ENCODE measurements at regions not wholly inside any gene's neighbourhood (a gene's known extent, or its start where the extent isn't known, plus 50 kb on each side); places are given as distances from the start of the nearest gene placed in this dataset.

DNA sequence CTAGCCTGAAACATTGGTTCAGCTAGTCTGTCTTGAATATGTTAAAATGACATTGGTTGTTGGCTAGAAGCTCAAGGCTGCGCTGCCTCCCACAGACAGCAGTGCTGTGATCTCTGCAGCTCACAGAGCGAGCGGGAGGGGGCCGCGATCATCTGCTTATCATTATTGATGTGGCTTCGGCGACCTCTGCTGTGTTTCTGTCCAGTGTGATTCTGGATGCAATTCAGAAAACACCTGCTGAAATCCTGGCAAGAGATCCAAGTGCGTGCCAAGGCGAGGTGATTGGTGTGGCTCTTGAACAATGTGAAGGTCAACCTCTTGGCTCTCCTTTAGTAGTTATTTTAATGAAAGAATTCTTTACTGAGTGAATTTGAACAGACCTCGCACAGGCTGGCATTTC is 142.3 kb upstream of the SASH1 start:
- no peak for DNase-seq (ENCODE audit: low read depth, low spot score)

DNA sequence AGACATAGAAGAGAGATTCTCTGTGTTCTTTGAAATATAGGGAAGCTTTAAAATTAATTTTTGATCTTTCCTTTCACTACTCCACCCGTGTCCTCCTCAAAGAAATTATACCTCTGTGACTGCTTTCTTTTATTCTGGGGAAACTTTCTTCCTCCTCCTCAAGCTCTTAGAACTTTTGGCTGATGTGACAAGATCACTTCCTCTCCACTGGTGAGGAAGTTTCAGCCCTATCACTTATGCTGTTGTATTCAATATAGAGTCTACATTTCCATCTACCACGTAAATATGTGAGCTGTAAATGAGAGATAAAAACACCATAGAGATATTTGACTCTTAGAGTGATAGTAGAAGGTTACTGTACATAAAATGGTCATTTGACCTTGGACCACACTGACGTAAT is 141.9 kb upstream of the SASH1 start:
- no peak for DNase-seq (ENCODE audit: low read depth, low spot score)

DNA sequence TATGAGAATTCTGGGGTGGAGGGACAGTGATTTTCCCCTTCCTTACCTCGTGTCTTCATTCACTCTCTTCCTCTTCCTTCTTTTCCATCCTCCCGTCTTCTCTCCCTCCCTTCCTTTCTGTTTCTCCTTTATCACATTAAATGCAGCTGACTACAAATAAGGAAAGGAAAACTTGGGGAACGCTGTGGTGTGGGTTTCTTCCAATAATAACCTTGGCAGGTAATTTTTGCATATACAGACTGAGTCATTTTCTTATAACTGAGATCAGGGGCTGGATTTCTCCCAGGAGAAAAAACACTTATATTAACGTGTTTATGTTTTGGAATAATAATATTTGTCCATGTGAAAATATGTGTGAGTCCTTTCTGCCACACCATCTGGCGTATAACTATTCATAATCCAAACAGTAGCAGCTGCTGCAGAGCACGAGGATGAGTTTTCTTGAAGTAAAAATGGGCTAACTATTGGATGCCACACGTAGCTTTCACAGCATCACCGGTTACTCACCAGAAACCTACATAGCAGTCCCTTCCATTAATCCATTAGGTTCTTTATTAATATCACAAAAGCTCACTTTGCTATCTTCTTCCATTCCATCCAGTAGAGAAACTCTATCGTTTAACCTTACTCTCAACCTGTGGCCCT is 139.2 kb upstream of the SASH1 start:
- no peak for DNase-seq (ENCODE audit: low read depth, low spot score)

DNA sequence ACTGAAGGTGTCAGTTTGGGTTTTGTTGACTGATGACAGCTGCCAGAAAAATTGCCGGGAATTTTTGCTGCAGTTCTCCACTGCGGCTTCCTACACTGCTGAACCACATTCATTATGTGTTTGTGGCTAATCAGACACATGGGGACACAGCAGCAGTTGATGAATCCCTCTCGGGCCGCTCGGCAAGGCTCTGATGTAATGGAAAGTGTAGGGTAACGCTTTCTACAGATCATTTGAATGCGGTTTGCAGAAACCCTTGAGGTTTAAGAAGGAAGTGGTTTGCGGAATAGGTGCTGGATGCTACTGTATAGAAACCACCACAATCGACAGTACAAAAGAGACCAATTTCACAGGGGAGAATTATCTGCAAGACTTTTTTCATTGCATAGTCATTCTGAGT is 138.7 kb upstream of the SASH1 start:
- no peak for DNase-seq (ENCODE audit: low read depth, low spot score)

DNA sequence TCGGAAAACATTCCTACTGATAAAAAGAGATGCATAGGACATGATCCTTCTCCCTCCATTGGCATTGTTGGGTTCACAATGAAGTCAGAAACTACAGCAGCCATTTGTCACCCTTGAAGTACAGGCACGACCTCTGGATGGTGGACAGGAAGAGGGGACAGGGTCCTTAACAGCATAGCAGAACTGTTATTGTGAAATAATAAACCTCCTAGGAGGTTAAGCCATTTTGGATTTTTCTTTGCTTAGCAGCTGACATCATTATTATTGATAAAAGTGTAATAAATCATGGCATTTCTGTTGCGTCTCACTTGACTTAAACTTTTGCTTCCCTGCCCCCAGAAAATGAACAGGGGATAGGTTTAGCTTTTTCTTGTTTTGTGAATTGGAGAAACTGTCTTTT is 134.3 kb upstream of the SASH1 start:
- no peak for DNase-seq (ENCODE audit: low read depth, low spot score)

DNA sequence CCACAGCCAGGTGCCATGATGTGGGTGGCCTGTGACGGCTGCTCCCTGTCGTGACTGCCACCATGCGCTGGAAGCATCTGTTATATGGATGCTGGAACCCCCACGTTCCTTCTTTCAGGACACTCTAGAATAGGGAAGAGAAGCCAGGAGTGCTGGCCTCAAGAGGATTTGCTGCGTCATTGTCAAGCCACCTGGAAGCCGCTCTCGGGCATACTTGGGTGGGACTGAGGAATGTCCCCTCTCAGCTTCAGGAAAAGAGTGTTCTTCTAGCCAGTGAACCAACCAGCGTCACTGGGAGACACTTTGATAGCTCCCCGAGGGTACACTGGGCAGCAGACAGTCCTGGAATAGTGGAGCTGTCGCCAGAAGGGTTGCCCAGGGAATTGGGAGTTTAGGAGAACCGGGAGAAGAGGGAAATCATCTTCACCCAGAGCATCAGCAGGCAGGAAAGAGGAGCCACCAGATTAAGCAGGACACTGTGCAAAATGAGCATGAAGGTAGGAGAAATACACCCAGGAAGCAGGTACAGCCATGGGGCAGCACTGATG is 130.8 kb upstream of the SASH1 start:
- DNase-seq (ENCODE audit: low read depth, low spot score) = no peak

DNA sequence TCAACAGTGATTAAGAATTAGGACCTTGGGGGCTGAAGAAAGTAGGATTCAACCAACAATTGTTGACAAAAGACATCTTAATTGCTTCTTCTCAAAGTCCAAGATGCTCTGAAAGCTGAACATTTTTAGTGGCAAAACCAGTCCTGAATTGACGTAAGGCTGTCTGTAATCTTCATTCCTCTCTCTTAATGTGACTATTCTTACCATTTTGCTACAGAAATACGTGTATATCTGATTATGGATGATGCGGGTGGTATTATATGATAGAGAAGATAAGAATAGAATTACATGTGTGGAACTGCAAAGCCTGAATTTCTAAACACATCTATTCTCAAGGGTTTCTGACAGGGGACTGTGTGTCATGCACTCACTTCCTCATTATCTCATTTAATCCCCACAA is 130.3 kb upstream of the SASH1 start:
- no peak for DNase-seq (ENCODE audit: low read depth, low spot score)

DNA sequence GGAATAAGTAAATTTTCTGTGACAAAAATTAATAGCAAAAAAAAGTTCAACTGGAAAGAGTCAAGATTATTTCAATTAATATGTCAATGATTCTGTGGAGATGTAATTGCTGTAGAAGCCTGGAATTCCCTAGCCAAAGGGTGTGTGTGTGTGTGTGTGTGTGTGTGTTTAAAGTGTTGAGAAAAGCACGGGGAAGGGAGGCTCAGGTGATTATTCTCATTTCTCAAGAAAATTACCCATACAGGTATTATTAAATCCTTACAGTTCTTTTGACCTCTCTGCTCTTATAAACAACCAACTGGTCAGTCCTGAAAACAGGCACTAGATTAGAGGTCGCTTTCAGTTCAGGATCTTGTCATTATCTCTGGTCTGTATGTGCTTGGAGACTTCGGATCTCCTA is 129.3 kb upstream of the SASH1 start:
- DNase-seq (ENCODE audit: low read depth, low spot score) = no peak

DNA sequence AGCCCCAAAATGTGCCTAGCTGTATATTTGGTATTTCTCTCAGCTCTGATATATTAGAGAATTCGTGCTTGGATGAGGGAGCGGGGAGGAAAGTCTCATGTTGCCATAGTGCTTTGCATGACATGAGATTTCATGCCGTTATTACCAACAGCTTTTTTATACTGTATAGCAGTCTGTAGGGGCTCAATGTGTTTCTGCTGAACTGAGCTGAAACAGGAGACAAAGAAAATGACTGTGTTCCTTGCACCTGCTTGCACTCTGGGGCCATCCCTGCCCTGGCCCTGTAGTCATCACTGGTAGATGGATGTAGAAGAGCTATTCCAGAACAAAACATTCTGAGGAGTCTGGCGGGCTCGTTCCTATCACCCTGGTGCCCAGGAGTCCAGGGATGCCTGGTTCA is 128.0 kb upstream of the SASH1 start:
- DNase-seq (ENCODE audit: low read depth, low spot score) = no peak

DNA sequence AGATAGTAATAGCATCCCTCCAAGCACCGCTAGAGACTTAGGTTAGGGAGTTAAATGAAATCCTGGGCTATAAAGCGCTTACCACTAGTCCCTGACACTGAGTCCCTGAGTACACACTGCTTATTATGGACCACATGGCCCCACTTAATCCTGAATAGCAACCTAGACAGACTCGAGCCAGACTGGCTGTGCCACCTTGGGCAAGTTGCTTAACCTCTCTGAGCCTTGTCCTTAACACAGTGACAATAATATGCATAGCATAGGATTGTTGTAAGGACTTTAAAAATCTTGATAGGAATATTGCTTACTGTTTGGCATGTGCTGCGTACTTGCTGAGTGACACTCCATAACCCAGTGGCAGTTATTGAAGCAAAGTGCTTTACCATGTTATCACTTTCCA is 125.6 kb upstream of the SASH1 start:
- no peak for DNase-seq (ENCODE audit: low read depth, low spot score)

DNA sequence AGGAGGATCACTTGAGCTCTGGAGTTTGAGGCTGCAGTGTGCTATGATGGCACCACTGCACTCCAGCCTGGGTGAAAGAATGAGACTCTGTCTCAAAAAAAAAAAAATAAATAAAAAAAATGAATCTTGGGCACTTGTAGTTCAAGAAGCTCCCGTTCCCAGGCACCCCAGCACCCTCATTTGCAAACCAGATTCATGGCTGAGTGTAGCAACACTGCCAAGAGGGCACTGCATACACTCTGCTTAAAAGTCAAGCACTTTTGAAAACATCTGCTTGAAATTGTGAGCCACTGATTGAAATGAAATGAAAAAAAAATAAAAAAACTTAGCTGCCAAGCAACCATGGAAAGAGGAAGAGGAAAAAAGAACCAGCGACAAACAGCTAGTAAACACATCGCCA is 124.7 kb upstream of the SASH1 start:
- no peak for DNase-seq (ENCODE audit: low read depth, low spot score)

DNA sequence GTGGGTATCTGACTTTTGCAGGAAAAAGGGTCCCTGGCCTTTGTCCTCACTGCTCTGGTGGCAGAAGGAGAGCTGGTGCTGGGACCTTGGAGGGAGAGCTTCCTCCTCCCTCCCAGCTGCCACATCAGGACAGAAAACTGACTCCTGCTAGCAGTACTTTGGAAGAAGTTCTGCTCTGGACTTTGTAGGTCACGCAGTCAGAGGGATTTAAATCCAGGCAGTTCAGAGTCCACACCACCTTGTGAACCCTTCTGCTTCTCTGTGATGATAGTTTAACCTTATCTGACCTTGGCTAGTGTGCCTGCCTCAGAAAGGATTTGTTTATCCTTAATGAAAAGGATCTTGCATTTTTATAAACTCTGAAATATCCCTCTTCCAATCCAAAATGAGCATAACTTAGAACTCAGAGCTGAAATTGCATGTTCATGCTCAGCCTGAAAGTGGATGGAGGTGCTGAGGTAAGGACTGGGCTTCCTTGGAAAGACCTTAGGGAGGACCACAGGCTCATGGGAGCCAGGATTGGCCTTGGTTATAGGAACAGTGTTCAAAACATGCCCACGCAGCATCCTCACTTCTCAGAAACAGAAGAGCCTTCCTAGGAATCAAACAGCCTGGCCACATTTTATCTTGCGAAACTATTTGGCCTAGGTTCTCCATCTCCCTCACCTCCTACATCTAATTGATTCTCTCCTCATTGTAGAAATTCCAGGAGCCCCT is 123.9 kb upstream of the SASH1 start:
- DNase-seq (ENCODE audit: low read depth, low spot score) = no peak

DNA sequence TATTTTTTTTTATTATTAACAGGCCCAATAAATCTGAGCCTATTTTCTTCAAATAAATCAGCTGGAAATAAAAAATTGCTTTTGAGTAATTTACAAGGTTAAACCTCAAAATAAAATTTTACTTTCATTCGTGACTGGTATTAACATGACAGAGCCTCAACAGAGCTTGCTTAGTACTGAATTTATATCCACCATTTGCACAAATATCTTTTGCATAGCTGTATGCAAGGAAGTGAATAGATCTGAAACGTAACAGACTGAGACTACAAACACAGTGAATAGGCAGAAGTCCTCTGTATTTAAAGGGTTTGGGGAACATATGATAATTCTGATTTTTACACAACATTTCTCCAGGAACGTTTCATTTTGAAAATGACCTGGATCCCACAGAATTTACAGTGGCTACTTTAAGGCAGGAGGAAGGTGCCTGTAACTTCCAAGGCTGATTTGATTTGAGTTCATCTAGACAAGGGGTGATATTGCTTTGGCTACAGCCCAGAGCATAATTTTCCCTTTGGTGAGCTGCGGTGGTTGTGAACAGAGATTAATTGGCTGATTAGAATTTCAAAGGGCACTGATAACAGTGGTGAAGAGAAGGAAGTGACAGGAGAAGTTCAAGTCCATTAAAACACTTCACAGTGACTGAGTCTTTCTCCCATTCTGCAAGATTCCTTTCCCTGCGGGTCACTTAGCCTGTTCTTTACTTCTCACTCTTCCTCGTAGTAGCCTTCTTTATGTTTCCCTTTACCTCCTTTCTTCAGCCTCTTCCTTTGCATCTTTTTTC is 121.2 kb upstream of the SASH1 start:
- DNase-seq (ENCODE audit: low read depth, low spot score) = no peak

DNA sequence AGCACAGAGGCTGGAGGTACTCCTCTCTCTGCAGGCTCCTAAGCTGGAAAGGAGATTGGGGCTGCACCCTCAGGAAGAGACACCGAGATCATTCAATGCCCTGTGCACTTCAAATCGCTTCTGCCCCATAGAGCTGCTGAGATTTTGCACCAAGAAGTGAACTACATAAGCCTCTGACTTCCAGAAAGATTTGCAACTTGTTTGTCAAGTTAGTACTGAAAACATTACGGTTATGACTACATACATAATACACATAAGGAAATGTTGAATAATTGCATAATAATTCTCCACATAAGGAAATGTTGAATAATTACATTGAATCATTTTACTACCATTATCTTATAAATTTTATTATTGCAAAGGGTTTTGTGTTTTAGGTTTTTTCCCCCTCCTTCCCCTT is 120.3 kb upstream of the SASH1 start:
- no peak for DNase-seq (ENCODE audit: low read depth, low spot score)

DNA sequence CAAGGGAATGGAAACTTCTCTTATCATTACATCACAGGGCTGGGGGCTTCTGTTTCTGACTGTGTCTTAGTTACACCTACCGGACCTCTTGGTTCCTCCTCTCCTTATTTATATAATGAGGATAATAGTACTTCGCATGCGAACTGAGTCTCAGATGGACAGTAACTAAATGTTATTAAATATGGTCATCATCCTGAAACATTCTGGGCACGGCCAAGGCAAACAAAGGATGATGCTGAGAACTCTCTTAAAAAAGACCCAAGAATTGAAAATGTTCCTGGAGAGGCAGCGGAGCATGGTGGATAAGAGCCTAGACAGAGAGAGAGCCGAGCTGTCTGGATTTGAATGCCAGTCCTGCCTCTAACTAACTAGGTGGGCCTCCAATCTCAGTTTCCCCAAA is 119.8 kb upstream of the SASH1 start:
- DNase-seq (ENCODE audit: low read depth, low spot score) = no peak

DNA sequence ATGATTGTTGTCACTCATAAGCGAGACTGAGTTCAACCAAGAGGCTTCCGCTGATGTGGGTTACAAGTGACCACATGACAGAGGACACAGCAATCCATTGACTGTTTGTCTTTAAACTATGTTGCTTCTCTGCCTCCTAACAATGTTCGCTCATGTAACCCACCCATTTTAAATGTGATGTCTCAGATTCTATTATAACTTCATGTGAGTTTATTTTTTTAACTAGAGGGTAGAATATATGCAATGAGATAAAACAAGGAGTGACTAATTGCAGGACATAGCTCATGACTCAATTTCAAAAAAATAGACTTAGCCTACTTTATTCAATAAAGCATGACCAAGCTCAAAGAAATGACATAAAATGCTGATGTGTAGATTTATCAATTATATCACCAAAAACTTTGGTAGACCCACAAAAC is 119.2 kb upstream of the SASH1 start:
- DNase-seq (ENCODE audit: low read depth, low spot score) = no peak

DNA sequence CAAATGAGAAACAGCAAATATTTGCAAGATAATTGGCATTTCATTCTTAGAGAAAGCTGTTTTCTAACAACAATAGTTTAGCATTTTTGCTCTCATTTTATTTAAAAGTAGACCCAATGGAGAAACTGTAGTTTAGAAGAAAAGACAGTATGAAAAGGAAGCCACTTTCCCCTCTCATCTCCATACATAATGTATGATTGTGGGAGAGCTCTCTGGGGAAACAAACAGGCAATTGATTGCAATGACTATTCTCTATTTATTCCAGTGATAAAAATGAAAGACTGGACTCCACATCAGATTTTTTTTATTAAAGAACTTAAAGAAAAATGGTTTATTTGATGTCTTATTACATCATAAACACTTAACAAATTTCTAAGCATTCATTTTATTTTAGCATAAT is 116.8 kb upstream of the SASH1 start:
- DNase-seq (ENCODE audit: low read depth, low spot score) = no peak

DNA sequence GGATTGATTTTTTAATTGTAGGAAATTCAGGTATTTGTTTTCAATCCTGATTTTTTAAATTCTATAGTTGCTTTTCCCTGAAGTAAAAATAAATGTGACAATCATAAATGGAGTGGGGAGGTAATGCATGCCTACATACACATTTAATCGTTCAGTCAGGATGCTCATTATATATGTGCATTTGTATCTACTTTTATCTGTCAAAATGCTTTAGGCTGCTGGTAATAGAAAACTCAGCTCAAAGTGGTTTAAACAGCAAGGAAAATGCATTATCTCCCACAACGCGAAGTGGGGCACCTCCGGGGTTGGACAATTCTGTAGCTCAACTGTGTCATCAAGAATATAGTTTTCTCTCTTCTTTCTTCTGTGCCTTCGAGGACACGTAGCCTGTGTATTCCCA is 116.4 kb upstream of the SASH1 start:
- DNase-seq (ENCODE audit: low read depth, low spot score) = no peak

DNA sequence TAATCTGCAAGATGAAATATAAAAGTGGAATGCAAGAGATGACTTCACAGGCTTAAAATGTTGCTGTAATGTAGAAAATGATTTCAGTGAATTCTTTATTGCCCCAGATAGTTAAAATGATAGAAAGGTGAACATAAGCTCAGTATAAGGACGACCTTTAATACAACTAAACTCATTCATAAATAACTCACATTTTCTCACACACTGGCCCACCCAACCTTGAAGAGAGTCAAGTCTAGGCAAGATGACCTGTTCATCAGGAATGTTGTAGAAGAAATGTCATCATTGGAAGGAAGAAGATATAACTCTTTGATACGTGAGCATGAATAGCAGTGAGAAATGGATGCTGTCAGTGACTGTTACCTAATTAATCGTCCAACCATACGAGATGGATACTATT is 111.1 kb upstream of the SASH1 start:
- DNase-seq (ENCODE audit: low read depth, low spot score) = no peak

DNA sequence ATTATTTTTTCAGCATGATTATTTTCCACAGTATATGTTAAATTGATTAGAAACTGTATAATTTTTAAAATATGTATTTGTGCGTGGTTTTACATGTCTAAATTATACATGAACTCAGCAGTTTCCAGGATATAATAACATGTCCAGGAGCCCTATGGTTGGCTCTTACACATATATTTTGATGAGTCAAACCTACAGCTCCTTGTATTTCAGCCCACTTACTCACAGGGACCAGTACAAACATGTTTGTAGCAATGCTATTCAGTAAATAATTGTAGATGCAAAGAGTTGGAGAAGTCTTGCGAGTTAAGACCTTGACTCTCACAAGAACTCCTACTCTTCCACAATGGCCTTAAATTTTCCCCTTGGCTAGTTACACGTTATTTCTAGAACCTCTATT is 107.2 kb upstream of the SASH1 start:
- DNase-seq (ENCODE audit: low read depth, low spot score) = no peak

DNA sequence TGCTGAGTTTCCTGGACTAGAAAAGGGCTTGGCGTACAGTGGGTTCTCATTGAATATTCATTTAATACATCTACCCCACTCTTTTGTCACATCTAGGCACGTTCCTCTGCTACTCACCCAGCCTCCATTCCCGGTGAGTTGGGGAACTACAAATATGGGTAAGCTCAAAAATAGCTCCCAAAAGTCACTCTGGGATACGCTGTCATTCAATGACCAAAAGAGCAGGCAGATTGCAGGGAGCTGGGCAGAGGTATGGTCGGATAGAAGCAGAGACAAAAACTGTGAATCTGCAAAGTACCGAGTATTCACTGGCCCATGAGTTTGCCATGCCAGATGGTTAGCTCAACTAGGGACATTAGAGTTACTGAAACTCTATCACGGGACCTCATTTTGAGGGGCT is 103.9 kb upstream of the SASH1 start:
- DNase-seq (ENCODE audit: low read depth, low spot score) = no peak

DNA sequence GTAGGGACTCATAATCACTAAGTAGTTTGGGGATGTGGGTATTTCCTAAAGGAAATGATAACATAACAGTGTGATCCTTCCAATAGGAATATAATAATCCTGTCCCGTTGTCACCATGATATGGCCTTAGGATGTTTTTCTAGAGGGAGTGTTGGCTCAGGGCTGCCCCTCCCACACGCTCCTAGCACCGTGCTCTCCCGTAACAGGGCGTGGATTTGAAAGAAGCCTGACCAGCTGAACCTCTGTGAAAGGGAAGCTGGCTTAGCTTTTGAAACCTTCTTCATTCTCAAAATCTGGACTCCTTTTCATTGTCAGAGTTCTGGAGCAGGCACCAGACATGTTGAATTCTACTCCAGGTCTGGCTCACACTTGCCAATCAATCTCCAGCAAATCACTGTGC is 103.4 kb upstream of the SASH1 start:
- DNase-seq (ENCODE audit: low read depth, low spot score) = no peak
